Keratinocyte (primary cell): ENCODE measurements at regions not wholly inside any gene's neighbourhood (a gene's known extent, or its start where the extent isn't known, plus 50 kb on each side); places are given as distances from the start of the nearest gene placed in this dataset.

ENCODE experiments used
- DNase-seq: peaks from one replicate; pipeline ENCODE4 v3.0.0-alpha.2; 2011; ENCODE audit warnings: low read depth, missing footprints, low spot score
- FAIRE-seq: peaks from 2 replicates; lab custom pipeline; 2011; peaks lifted over from hg19 to GRCh38; lab: Jason Lieb, UNC
- H2AFZ ChIP-seq: 2 replicates; pipeline ENCODE4 v1.6.0; 2012; ENCODE audit warnings: low read length, control low read depth, inconsistent platforms; ENCODE audit not compliant: control insufficient read depth
- H3K27ac ChIP-seq: 2 replicates; pipeline ENCODE4 v1.5.1; 2011; ENCODE audit warnings: low read length; ENCODE audit not compliant: control insufficient read depth, insufficient read depth
- H3K27me3 ChIP-seq: 3 replicates; pipeline ENCODE4 v1.6.0; 2011; ENCODE audit warnings: low read length; ENCODE audit not compliant: control insufficient read depth, insufficient read depth; ENCODE audit errors: extremely low read depth
- H3K36me3 ChIP-seq, 2 experiments: 2 replicates in 1 of 2; 3 replicates in 1 of 2; pipeline ENCODE4 v1.5.1; 2011; ENCODE audit warnings: low read length in 2 of 2, mild to moderate bottlenecking in 1 of 2; ENCODE audit not compliant: control insufficient read depth in 2 of 2, insufficient read depth in 2 of 2; ENCODE audit errors: extremely low read depth in 1 of 2
- H3K4me1 ChIP-seq: 3 replicates; pipeline ENCODE4 v1.5.1; 2011; ENCODE audit warnings: low read length; ENCODE audit not compliant: control insufficient read depth, insufficient read depth; ENCODE audit errors: extremely low read depth
- H3K4me2 ChIP-seq: 3 replicates; pipeline ENCODE4 v1.6.0; 2011; ENCODE audit warnings: low read depth, low read length; ENCODE audit not compliant: control insufficient read depth, insufficient read depth; ENCODE audit errors: extremely low read depth
- H3K4me3 ChIP-seq, 3 experiments: fragments of 200-600 bp in 1 of 3; sonication (generic) in 1 of 3; 2 replicates in 2 of 3; 3 replicates in 1 of 3; pipeline ENCODE4 v1.5.1; 2011 to 2016; ENCODE audit warnings: low read length in 3 of 3, mild to moderate bottlenecking in 3 of 3, control low read depth in 2 of 3, inconsistent platforms in 1 of 3, low read depth in 1 of 3, mixed read lengths in 1 of 3, mixed run types in 1 of 3, moderate library complexity in 1 of 3; ENCODE audit not compliant: control insufficient read depth in 2 of 3, insufficient read depth in 2 of 3; ENCODE audit errors: extremely low read depth in 1 of 3
- H3K79me2 ChIP-seq: 2 replicates; pipeline ENCODE4 v1.6.0; 2012; ENCODE audit warnings: low read length; ENCODE audit not compliant: control insufficient read depth, insufficient read depth
- H3K9ac ChIP-seq: 3 replicates; pipeline ENCODE4 v1.6.0; 2011; ENCODE audit warnings: low read length; ENCODE audit not compliant: control insufficient read depth, insufficient read depth; ENCODE audit errors: extremely low read depth
- H3K9me1 ChIP-seq: 3 replicates; pipeline ENCODE4 v1.6.0; 2011; ENCODE audit warnings: low read length; ENCODE audit not compliant: control insufficient read depth, insufficient read depth; ENCODE audit errors: extremely low read depth
- H3K9me3 ChIP-seq: 2 replicates; pipeline ENCODE4 v1.5.1; 2012; ENCODE audit warnings: low read depth, low read length; ENCODE audit not compliant: control insufficient read depth
- H4K20me1 ChIP-seq: 3 replicates; pipeline ENCODE4 v1.6.0; 2011; ENCODE audit warnings: low read length; ENCODE audit not compliant: control insufficient read depth, insufficient read depth; ENCODE audit errors: extremely low read depth
- EZH2 ChIP-seq: IDR thresholded peaks from one replicate; pipeline ENCODE4 v1.6.1; 2012; ENCODE audit warnings: inconsistent platforms, mild to moderate bottlenecking, low read length, moderate library complexity
- dilution Hi-C: fragments of 300-500 bp; cut with MboI; formaldehyde crosslinking; loops from one replicate; pipeline ENCODE4 v1.7.0; 2020; ENCODE audit warnings: low sequenced_read_pairs; ENCODE audit not compliant: extremely low pct_ligation_motif_present
- TF ChIP-seq, protein P1 (sequence below), 3 experiments: IDR thresholded peaks in 1 of 3; conservative IDR thresholded peaks in 1 of 3; optimal IDR thresholded peaks in 1 of 3; 2 replicates in 2 of 3; 3 replicates in 1 of 3; pipeline versions ENCODE3 to v1.5.1; 2011; ENCODE audit warnings: low read length in 3 of 3, mild to moderate bottlenecking in 3 of 3, moderate library complexity in 2 of 3, control low read depth in 1 of 3, inconsistent platforms in 1 of 3; ENCODE audit not compliant: insufficient read depth in 2 of 3; ENCODE audit errors: extremely low read depth in 1 of 3

DNA sequence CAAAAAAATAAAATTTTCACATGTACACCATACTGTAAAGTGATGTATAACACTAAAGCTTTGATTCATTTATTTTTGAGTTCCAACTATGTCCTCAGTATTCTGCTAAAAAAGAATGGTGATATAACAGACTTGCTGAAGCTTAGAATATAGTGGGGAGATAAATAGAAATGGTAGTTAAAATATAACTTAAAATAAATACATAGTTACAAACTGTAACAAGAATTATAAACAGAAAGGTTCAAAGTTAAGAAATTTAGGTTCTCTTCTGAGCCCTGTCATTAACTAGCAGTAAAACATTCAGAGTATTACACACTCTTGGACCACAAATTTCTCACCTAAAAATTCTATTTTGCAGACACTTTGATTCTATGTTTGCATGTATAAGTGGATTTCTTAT lies 392.1 kb downstream of the ANXA1 start:
- no peaks in the 10 kb centered on the region for H3K9me1 ChIP-seq
- no peaks in the 10 kb centered on the region for H3K79me2 ChIP-seq
- TF ChIP-seq, protein P1, sequence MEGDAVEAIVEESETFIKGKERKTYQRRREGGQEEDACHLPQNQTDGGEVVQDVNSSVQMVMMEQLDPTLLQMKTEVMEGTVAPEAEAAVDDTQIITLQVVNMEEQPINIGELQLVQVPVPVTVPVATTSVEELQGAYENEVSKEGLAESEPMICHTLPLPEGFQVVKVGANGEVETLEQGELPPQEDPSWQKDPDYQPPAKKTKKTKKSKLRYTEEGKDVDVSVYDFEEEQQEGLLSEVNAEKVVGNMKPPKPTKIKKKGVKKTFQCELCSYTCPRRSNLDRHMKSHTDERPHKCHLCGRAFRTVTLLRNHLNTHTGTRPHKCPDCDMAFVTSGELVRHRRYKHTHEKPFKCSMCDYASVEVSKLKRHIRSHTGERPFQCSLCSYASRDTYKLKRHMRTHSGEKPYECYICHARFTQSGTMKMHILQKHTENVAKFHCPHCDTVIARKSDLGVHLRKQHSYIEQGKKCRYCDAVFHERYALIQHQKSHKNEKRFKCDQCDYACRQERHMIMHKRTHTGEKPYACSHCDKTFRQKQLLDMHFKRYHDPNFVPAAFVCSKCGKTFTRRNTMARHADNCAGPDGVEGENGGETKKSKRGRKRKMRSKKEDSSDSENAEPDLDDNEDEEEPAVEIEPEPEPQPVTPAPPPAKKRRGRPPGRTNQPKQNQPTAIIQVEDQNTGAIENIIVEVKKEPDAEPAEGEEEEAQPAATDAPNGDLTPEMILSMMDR (optimal IDR thresholded peaks at IDR 0.05 in 1 of 3, IDR thresholded peaks at IDR 0.05 in 1 of 3, conservative IDR thresholded peaks at IDR 0.05 in 1 of 3; ENCODE audit: extremely low read depth in 1 of 3, insufficient read depth in 2 of 3, low read length in 3 of 3): no peak
- no peak for TF ChIP-seq EZH2
- no peaks in the 10 kb centered on the region for H3K9me3 ChIP-seq
- DNase-seq: no peak
- H2AFZ ChIP-seq: no peak overlapping the region
- no peaks in the 10 kb centered on the region for H4K20me1 ChIP-seq
- H3K4me3 ChIP-seq: no peak overlapping the region
- H3K4me1 ChIP-seq: no peaks in the 10 kb centered on the region
- H3K9ac ChIP-seq: no peak overlapping the region
- no peaks in the 10 kb centered on the region for H3K27me3 ChIP-seq
- dilution Hi-C loops: no loop called here
- H3K27ac ChIP-seq: no peak overlapping the region
- no peaks in the 10 kb centered on the region for H3K36me3 ChIP-seq
- no peak overlapping the region for H3K4me2 ChIP-seq
- no peak for FAIRE-seq

DNA sequence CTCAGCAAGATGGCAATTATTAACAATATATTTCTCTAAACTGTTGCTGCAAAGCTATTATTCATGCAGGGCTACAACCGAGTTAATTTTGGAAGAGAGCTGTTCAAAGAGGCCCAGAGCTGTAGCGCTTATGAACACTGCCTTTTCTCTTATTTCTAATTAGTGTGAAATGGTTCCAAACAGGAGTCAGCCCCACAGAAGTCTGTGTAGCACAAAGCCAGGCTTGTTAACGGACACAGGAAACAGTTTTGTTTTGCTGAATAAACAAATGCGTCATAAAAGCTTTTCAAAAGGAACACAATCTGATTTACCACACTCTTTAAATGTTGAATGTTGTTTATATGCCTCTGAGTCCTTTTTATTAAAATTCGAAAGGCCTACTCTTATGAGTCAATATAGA lies 396.5 kb downstream of the ANXA1 start:
- Histone ChIP-seq H3K9me1 (no peaks in the 10 kb centered on the region), H3K79me2 (no peaks in the 10 kb centered on the region), H3K9ac (no peak overlapping the region), H3K36me3 (no peaks in the 10 kb centered on the region), H3K9me3 (no peaks in the 10 kb centered on the region), H4K20me1 (no peaks in the 10 kb centered on the region), H3K4me1 (no peaks in the 10 kb centered on the region), H2AFZ (no peak overlapping the region), H3K27ac (no peak overlapping the region), H3K4me2 (no peak overlapping the region), H3K27me3 (no peaks in the 10 kb centered on the region), H3K4me3 (no peak overlapping the region)
- TF ChIP-seq, protein P1 (optimal IDR thresholded peaks at IDR 0.05 in 1 of 3, IDR thresholded peaks at IDR 0.05 in 1 of 3, conservative IDR thresholded peaks at IDR 0.05 in 1 of 3; ENCODE audit: extremely low read depth in 1 of 3, insufficient read depth in 2 of 3, low read length in 3 of 3): no peak
- DNase-seq: no peak
- FAIRE-seq: no peak
- dilution Hi-C loops: no loop called here
